Peyer's patch (tissue), 4 donors: ENCODE measurements at regions not wholly inside any gene's neighbourhood (a gene's known extent, or its start where the extent isn't known, plus 50 kb on each side); places are given as distances from the start of the nearest gene placed in this dataset.

Experiments used
- DNase-seq, 3 donors: peaks; one replicate each; pipeline ENCODE4 v3.0.0-alpha.2; 2017 to 2019
- H3K27ac ChIP-seq, 4 donors: fragments of 200-600 bp; sonication (generic); one replicate each; pipeline ENCODE4 v1.5.1; 2016 to 2019
- H3K27me3 ChIP-seq, 2 donors: fragments of 200-600 bp; sonication (generic); one replicate each; pipeline ENCODE4 v1.5.1; 2019
- H3K36me3 ChIP-seq, 3 donors: fragments of 200-600 bp; sonication (generic); one replicate each; pipeline ENCODE4 v1.5.1; 2016 to 2019
- H3K4me1 ChIP-seq, 4 donors: fragments of 200-600 bp; sonication (generic); one replicate each; pipeline ENCODE4 v1.5.1; 2016 to 2019
- H3K4me3 ChIP-seq, 4 donors: fragments of 200-600 bp; sonication (generic); 1 replicate in 3 of 4; 2 replicates in 1 of 4; pipeline ENCODE4 v1.5.1; 2016 to 2019; ENCODE audit warnings: mild to moderate bottlenecking in 1 of 4
- H3K9me3 ChIP-seq, 4 donors: fragments of 200-600 bp; sonication (generic); one replicate each; pipeline ENCODE4 v1.5.1; 2016 to 2019; ENCODE audit warnings: mild to moderate bottlenecking in 1 of 4
- POLR2A ChIP-seq, 2 donors: fragments of 450-650 bp; IDR thresholded peaks; one replicate each; pipeline ENCODE4 v1.5.1; 2017; ENCODE audit warnings: antibody characterized with exemption in 2 of 2, mild to moderate bottlenecking in 2 of 2, moderate library complexity in 2 of 2
- TF ChIP-seq, protein P1 (sequence below), 6 experiments: fragments of 450-650 bp in 4 of 6; fragments of 200-600 bp in 2 of 6; sonication (generic) in 1 of 6; IDR thresholded peaks; one replicate each; pipeline ENCODE4 v1.5.1; 2017 to 2019; ENCODE audit warnings: antibody characterized with exemption in 6 of 6, mild to moderate bottlenecking in 3 of 6, moderate library complexity in 1 of 6

DNA sequence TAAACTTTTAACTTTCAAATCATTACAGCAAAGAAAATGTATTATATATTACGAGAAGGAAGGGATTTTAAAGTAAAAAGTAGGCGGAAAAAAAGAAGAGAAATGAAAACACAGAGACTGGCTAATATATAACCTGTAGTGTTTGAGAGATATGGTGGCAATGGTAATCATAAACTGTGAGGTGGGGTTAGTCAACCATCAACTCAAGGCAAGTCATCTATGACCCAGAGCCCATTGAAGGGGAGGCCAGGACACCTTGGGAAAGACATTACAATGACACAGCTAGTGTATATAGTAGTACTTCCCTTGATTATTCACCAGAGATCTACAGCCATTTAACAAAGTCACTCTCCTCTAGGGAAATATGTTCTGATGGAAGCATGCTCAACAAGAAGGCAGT is 423.9 kb upstream of the PITX2 start:
- H3K9me3 ChIP-seq, result no peaks in the 10 kb centered on the region
- TF ChIP-seq, protein P1, sequence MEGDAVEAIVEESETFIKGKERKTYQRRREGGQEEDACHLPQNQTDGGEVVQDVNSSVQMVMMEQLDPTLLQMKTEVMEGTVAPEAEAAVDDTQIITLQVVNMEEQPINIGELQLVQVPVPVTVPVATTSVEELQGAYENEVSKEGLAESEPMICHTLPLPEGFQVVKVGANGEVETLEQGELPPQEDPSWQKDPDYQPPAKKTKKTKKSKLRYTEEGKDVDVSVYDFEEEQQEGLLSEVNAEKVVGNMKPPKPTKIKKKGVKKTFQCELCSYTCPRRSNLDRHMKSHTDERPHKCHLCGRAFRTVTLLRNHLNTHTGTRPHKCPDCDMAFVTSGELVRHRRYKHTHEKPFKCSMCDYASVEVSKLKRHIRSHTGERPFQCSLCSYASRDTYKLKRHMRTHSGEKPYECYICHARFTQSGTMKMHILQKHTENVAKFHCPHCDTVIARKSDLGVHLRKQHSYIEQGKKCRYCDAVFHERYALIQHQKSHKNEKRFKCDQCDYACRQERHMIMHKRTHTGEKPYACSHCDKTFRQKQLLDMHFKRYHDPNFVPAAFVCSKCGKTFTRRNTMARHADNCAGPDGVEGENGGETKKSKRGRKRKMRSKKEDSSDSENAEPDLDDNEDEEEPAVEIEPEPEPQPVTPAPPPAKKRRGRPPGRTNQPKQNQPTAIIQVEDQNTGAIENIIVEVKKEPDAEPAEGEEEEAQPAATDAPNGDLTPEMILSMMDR (IDR thresholded peaks at IDR 0.05), result no peak
- no peak for TF ChIP-seq POLR2A (IDR thresholded peaks at IDR 0.05)
- H3K27me3 ChIP-seq, result no peaks in the 10 kb centered on the region
- no peak overlapping the region for H3K4me3 ChIP-seq
- no peak for DNase-seq
- no peaks in the 10 kb centered on the region for H3K4me1 ChIP-seq
- H3K27ac ChIP-seq, result no peak overlapping the region
- no peaks in the 10 kb centered on the region for H3K36me3 ChIP-seq

DNA sequence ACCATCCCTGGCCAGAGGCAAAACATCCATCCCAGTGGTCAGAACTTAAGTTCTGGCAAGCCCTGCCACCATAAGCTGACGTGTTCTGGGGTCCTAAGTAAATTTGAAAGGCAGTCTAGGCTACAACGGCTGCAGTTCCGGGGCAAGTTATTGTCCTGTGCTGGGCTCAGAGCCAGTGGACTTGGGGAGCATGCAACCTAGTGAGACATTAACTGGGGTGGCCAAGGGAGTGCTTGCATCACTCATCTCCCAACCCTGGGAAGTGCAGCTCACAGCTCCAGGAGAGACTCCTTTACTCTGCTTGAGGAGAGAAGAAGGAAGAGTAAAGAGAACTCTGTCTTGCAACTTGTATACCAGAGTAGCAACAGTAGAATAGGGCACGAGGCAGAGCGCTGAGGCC is 425.4 kb upstream of the PITX2 start:
- TF ChIP-seq POLR2A (IDR thresholded peaks at IDR 0.05), result no peak
- TF ChIP-seq, protein P1 (IDR thresholded peaks at IDR 0.05), result no peak
- Histone ChIP-seq H3K27ac (no peak overlapping the region), H3K4me1 (no peaks in the 10 kb centered on the region), H3K36me3 (no peaks in the 10 kb centered on the region), H3K4me3 (no peak overlapping the region), H3K27me3 (no peaks in the 10 kb centered on the region), H3K9me3 (no peaks in the 10 kb centered on the region)
- no peak for DNase-seq

DNA sequence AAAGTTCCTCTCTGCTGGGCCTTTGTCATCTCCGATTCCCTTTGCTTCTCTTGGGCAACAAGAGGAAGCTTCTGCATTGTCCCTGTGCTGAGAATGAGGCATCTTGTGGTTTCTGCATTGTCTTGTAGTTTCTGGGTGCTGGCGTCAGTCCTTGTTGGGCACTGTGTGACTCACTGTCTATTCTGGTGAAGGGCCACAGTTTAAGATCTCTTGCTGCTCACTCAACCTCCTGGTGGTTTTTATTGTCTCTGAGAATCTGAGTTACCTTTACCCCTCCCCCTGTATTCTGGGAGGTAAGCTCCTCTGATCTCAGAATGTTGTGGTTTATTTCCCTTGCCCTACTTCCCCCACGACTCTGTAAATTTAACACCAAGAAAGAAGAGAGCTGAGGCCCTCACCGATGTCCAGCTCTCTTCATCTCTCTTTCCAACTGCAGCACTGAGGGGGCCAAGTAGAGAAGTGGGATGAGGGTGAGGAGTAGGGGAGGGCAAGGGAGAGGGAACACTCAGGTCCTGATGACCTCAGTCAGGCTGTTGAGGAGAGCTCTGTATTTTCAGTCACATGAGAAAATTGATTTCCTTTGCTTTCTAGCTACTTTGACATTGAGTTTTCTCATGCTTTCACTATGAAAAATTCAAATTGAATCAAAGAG is 441.6 kb upstream of the PITX2 start:
- no peak for DNase-seq
- Histone ChIP-seq H3K27me3 (no peaks in the 10 kb centered on the region), H3K36me3 (no peaks in the 10 kb centered on the region), H3K9me3 (no peaks in the 10 kb centered on the region), H3K4me1 (no peaks in the 10 kb centered on the region), H3K4me3 (no peak overlapping the region), H3K27ac (no peak overlapping the region)
- no peak for TF ChIP-seq POLR2A (IDR thresholded peaks at IDR 0.05)
- TF ChIP-seq, protein P1 (IDR thresholded peaks at IDR 0.05), result no peak

DNA sequence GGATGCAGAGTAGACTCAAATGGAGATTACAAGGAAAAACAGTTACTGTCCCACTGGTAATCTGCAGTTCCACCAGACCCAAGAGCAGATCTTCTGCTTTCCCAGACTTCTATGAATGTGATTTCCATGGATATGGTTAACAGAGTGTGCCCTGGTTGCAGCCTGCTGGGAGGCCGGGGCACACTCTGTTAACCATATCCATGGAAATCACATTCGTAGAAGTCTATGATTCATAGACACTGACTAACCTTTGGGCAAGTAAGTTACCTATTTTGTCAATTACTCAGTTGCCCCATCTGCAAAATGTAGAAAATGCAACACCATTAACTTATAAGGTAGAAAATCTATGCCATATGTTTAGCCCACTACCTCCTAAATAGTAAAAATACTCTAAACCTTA is 443.1 kb upstream of the PITX2 start:
- H3K4me3 ChIP-seq, result no peak overlapping the region
- DNase-seq, result no peak
- TF ChIP-seq, protein P1 (IDR thresholded peaks at IDR 0.05), result no peak
- no peak for TF ChIP-seq POLR2A (IDR thresholded peaks at IDR 0.05)
- H3K4me1 ChIP-seq, result no peaks in the 10 kb centered on the region
- H3K27ac ChIP-seq, result no peak overlapping the region
- H3K27me3 ChIP-seq, result no peaks in the 10 kb centered on the region
- H3K36me3 ChIP-seq, result no peaks in the 10 kb centered on the region
- no peaks in the 10 kb centered on the region for H3K9me3 ChIP-seq

DNA sequence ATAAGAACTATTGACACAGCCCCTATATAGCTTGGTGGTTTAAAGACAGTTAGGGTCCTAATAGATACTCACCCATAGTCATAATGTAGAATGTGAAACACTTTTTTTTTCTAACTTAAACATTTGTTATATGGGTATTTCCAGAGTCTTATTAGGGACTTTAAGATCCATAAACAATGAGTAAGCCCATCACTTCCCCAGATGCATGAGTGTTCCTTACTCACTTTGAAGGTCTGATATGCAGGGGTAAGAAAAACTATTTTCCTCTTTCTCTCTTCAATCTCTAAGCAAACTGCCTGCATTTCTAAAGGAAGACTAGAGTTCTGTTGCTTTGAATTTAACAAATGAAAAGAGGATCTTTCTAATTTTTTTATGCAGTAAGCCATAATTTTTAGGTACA is 443.6 kb upstream of the PITX2 start:
- H3K27ac ChIP-seq, result no peak overlapping the region
- no peaks in the 10 kb centered on the region for H3K4me1 ChIP-seq
- TF ChIP-seq POLR2A (IDR thresholded peaks at IDR 0.05), result no peak
- TF ChIP-seq, protein P1 (IDR thresholded peaks at IDR 0.05), result no peak
- no peak for DNase-seq
- no peaks in the 10 kb centered on the region for H3K27me3 ChIP-seq
- no peaks in the 10 kb centered on the region for H3K36me3 ChIP-seq
- H3K9me3 ChIP-seq, result no peaks in the 10 kb centered on the region
- H3K4me3 ChIP-seq, result no peak overlapping the region

DNA sequence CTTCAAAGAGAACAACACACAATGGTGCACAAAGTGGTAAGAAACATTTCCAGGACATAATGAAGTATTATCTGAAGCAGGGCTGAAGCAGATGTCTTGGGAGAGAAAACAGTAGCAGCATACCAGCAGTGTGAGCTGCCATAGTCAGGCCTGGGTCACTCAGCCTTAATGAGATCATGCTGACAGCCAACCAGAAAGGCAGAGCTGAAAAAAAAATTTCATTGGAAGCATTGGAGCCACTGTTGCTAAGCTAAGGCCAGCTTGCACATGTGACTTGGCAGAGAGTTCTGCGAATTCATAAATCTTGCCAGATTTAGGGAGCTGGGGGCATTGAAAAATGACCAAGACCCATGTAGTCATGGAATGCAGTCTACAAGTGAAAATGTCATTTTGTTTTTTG is 444.0 kb upstream of the PITX2 start:
- Histone ChIP-seq H3K9me3 (no peaks in the 10 kb centered on the region), H3K27ac (no peak overlapping the region), H3K4me1 (no peaks in the 10 kb centered on the region), H3K27me3 (no peaks in the 10 kb centered on the region), H3K36me3 (no peaks in the 10 kb centered on the region), H3K4me3 (no peak overlapping the region)
- TF ChIP-seq POLR2A (IDR thresholded peaks at IDR 0.05), result no peak
- TF ChIP-seq, protein P1 (IDR thresholded peaks at IDR 0.05), result no peak
- no peak for DNase-seq
